Heart right ventricle (tissue), 16 donors: ENCODE measurements at regions not wholly inside any gene's neighbourhood (a gene's known extent, or its start where the extent isn't known, plus 50 kb on each side); places are given as distances from the start of the nearest gene placed in this dataset.

Experiments used
- ATAC-seq, 8 donors: fragments of 200-7000 bp; cut with Tn5 transposase; one replicate each; pipeline ENCODE4 v1.9.1; 2020; ENCODE audit warnings: mild to moderate bottlenecking in 8 of 8, moderate library complexity in 8 of 8, moderate number of reproducible peaks in 1 of 8
- DNase-seq, 2 donors: peaks; one replicate each; pipeline ENCODE4 v3.0.0-alpha.2; 2020
- H3K27ac ChIP-seq, 10 donors: fragments of 200-600 bp; sonication (generic) in 2 of 10; one replicate each; pipeline versions ENCODE4 v1.5.0 to v1.8.0; 2020 to 2022; ENCODE audit warnings: mild to moderate bottlenecking in 3 of 10
- H3K27me3 ChIP-seq, 7 donors: fragments of 200-600 bp; one replicate each; pipeline ENCODE4 v1.8.0; 2021 to 2022; ENCODE audit warnings: mild to moderate bottlenecking in 2 of 7
- H3K36me3 ChIP-seq, 9 donors: fragments of 200-600 bp; sonication (generic) in 1 of 9; one replicate each; pipeline versions ENCODE4 v1.5.0 to v1.8.0; 2020 to 2022; ENCODE audit warnings: mild to moderate bottlenecking in 2 of 9
- H3K4me1 ChIP-seq, 9 donors: fragments of 200-600 bp; sonication (generic) in 1 of 9; one replicate each; pipeline versions ENCODE4 v1.5.0 to v1.8.0; 2020 to 2022; ENCODE audit warnings: mild to moderate bottlenecking in 4 of 9
- H3K4me3 ChIP-seq, 10 donors: fragments of 200-600 bp; sonication (generic) in 2 of 10; one replicate each; pipeline versions ENCODE4 v1.5.0 to v1.8.0; 2020 to 2022; ENCODE audit warnings: mild to moderate bottlenecking in 7 of 10, moderate library complexity in 2 of 10
- H3K9me3 ChIP-seq, 11 donors: fragments of 200-600 bp in 10 of 11; sonication (generic) in 2 of 11; one replicate each; pipeline versions ENCODE4 v1.5.0 to v1.8.0; 2013 to 2022; ENCODE audit warnings: mild to moderate bottlenecking in 2 of 11, control low read depth in 1 of 11, moderate library complexity in 1 of 11
- WGBS, 2 donors: extraction: QIAGEN DNeasy Blood & Tissue Kit; methylation state at CpG; one replicate each; pipeline ENCODE4 v1.1.7; 2013; ENCODE audit warnings: inconsistent platforms in 1 of 2; 5-methylcytosine and 5-hydroxymethylcytosine counted together
- intact Hi-C, 10 donors: fragments of 100-400 bp; cut with DNase I; formaldehyde crosslinking; loops; one replicate each; pipeline versions ENCODE4 v1.11.1 to v1.14.2; 2022
- TF ChIP-seq, protein P1 (sequence below), 9 donors: fragments of 200-600 bp; sonication (generic) in 2 of 9; IDR thresholded peaks; one replicate each; pipeline versions ENCODE4 v1.5.0 to v1.8.0; 2021 to 2022; ENCODE audit warnings: antibody characterized with exemption in 9 of 9, mild to moderate bottlenecking in 5 of 9, moderate library complexity in 1 of 9
- donor health status: Arrhythmogenic right ventricular cardiomyopathy.
- donor health status: ischemic (EF 13 %, LVEDD 7.1; RV severe dilation, severe dysfunction).
- donor health status: healthy with polysubstance abuse.
- donor health status: DM: no; HTN: yes; CAD: no.
- donor health status: DM: no; HTN: no; CAD: no.
- donor health status: ischemic (EF 25% LVEDD 6.9; RV normal size, moderate dysfunction).
- donor health status: ischemic (EF 25% LVEDD 5.7; RV mildly dilated, moderate dysfunction).
- donor health status: healthy.
- donor health status: DM: yes; HTN: yes; CAD: no.
- donor health status: Ischemic cardiomyopathy.
- donor health status: ischemic (EF 35%, LVEDD 5.7; RV mildly dilated, moderate dysfunction).
- donor health status: nonischemic (EF 11% LVEDD 7.7; RV severe dilation, severe dysfunction).
- donor health status: DM: yes; HTN: yes; CAD: no.
- donor health status: PGD.
- donor health status: ischemic (EF 29% LVEDD 5.4; RV normal size, mild dysfunction).
- donor health status: nonischemic (EF 23%, LVEDD 6.1; RV moderate dilation, normal function).

DNA sequence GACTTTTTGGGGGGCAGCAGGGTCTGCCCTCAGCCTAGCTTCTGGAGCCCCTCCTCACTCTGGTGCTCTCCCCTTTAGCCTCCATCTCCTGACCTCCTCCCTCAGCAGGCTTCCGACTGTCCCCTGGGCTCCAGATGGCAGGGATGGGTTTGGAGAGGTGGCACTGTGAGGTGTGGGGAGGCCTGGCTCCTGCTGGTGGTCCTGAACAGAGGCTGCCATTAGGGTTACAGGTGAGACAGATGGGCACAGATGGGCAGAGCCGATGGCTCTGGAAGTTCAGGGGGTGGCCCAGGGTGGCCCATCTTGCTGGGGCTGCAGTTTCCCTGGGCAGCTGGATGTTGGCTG is 68.5 kb upstream of the BEGAIN start:
- TF ChIP-seq, protein P1, sequence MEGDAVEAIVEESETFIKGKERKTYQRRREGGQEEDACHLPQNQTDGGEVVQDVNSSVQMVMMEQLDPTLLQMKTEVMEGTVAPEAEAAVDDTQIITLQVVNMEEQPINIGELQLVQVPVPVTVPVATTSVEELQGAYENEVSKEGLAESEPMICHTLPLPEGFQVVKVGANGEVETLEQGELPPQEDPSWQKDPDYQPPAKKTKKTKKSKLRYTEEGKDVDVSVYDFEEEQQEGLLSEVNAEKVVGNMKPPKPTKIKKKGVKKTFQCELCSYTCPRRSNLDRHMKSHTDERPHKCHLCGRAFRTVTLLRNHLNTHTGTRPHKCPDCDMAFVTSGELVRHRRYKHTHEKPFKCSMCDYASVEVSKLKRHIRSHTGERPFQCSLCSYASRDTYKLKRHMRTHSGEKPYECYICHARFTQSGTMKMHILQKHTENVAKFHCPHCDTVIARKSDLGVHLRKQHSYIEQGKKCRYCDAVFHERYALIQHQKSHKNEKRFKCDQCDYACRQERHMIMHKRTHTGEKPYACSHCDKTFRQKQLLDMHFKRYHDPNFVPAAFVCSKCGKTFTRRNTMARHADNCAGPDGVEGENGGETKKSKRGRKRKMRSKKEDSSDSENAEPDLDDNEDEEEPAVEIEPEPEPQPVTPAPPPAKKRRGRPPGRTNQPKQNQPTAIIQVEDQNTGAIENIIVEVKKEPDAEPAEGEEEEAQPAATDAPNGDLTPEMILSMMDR (IDR thresholded peaks at IDR 0.05) = no peak
- Histone ChIP-seq H3K4me3 (no peak overlapping the region), H3K36me3 (no peaks in the 10 kb centered on the region), H3K27ac (no peak overlapping the region), H3K4me1 (no peaks in the 10 kb centered on the region), H3K27me3 (peaks cover 6 to 47% (median 42%) of the 10 kb centered on the region in 7 donors), H3K9me3 (no peaks in the 10 kb centered on the region)
- DNase-seq = no peak
- intact Hi-C loops = loop anchor here in 5 of 10 donors (2.0 to 10.0 kb wide), 3 partner anchors 215 to 969 kb away; no protein-coding TSS in a partner anchor
- 93 to 96% methylated on average over 2 of the region's 2 CpGs for WGBS, 2 donors
- ATAC-seq = no peak

DNA sequence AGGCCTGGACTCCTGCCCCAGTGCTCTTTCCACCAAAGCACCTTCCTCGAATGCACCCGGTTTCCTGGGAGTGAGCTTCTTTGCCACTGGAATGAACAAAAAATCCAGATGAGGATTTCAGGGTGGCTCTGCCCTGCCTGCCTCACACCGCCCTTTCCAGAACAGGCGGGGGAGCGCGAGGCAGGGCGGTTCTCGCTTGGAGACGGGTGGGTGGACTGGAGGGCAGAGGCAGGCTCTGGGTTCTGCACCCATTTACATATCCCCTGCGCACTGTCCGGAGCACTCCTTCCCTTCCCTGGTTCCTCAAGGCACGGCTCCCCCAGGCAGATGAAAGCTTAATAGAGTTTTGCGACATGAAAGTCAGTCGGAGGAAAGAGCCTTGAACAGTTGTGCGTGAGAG is 69.7 kb upstream of the DLK1 start:
- no peak for ATAC-seq
- TF ChIP-seq, protein P1 (IDR thresholded peaks at IDR 0.05) = no peak
- H3K9me3 ChIP-seq = no peaks in the 10 kb centered on the region
- DNase-seq = no peak
- no peaks in the 10 kb centered on the region for H3K36me3 ChIP-seq
- H3K27ac ChIP-seq = no peak overlapping the region
- peaks cover 6 to 47% (median 42%) of the 10 kb centered on the region in 7 donors for H3K27me3 ChIP-seq
- no peak overlapping the region for H3K4me3 ChIP-seq
- 84 to 87% methylated on average over 15 of the region's 15 CpGs for WGBS, 2 donors
- intact Hi-C loops = loop anchor here in 4 of 10 donors (10.0 kb wide), 2 partner anchors 392 to 968 kb away; no protein-coding TSS in a partner anchor
- H3K4me1 ChIP-seq = no peaks in the 10 kb centered on the region

DNA sequence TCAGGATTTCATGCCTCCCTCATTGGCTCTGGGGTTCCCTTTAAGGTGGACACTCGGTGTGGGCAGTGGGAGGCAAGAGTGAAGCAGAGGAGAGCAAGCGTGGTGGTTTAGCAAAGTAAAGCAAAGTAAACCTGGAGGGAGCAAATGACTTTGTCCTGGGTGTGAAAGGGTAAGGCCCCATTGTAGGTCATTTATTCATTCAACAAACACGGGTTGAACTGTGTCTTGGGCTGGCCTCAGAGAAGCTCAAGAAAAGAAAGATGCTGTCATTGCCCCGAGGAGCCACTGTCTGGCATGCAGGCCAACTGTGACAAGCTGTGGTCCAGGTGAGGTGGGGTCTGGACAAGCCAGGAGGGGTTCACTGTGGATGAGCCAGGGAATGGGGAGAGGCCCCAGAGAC is 68.9 kb upstream of the DLK1 start:
- Histone ChIP-seq H3K36me3 (no peaks in the 10 kb centered on the region), H3K27ac (no peak overlapping the region), H3K4me1 (peaks cover 0 to 1% (median 0%) of the 10 kb centered on the region in 9 donors), H3K9me3 (no peaks in the 10 kb centered on the region), H3K4me3 (no peak overlapping the region), H3K27me3 (peaks cover 6 to 47% (median 42%) of the 10 kb centered on the region in 7 donors)
- 82 to 87% methylated on average over 4 of the region's 4 CpGs for WGBS, 2 donors
- TF ChIP-seq, protein P1 (IDR thresholded peaks at IDR 0.05) = no peak
- intact Hi-C loops = loop anchor here in 4 of 10 donors (10.0 kb wide), 2 partner anchors 393 to 967 kb away; no protein-coding TSS in a partner anchor
- no peak for DNase-seq
- no peak for ATAC-seq

DNA sequence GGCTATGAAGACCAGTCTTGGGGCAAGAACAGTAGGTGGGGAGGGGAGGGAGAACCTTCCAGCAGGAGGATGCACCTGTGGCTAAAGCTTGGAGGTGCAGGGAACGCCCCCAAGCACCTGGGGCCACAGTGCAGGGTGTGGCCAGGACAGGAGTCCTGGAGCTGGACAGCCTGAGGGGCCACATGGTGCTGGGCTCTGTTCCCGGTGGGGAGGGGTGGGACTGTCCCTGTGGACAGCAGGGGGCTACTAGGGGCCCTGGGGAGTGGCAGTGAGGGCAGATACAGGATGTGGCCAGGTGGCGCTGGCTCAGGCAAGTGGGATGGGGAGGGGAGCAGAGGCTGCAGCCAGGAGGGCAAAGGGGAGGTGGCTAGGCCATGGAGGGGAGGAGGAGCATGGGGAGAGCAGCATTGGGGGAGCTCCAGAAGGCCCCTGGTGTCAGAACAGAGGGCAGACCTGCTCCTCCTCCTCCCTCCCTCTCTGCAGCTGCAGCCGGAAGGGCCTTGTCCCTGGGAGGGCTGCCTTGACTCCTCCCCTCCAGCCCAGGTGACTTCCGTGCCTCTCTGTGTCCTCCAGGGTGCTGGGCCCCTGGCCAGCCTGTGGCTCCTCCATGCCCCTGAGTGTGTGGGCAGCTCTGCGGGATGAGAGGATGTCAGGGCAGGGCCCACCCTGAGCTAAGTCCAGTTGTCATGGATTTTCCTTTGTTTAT is 68.4 kb upstream of the DLK1 start:
- H3K9me3 ChIP-seq = no peaks in the 10 kb centered on the region
- no peak overlapping the region for H3K27ac ChIP-seq
- peaks cover 0 to 5% (median 0%) of the 10 kb centered on the region in 9 donors for H3K4me1 ChIP-seq
- no peak for ATAC-seq
- H3K27me3 ChIP-seq = peaks cover 6 to 43% (median 38%) of the 10 kb centered on the region in 7 donors
- WGBS, 2 donors = 53 to 55% methylated on average over 6 of the region's 6 CpGs
- no peak overlapping the region for H3K4me3 ChIP-seq
- TF ChIP-seq, protein P1 (IDR thresholded peaks at IDR 0.05) = no peak
- DNase-seq = no peak
- intact Hi-C loops = loop anchor here in 4 of 10 donors (10.0 kb wide), 2 partner anchors 394 to 966 kb away; no protein-coding TSS in a partner anchor
- H3K36me3 ChIP-seq = no peaks in the 10 kb centered on the region
